Mucosa of rectum (tissue), 2 donors: ENCODE measurements at regions not wholly inside any gene's neighbourhood (a gene's known extent, or its start where the extent isn't known, plus 50 kb on each side); places are given as distances from the start of the nearest gene placed in this dataset.
"Not testable (repeated sequence)": the region's sequence is repeated elsewhere in the genome, so short reads cannot be mapped to it uniquely, and the experiment has no call there.

ENCODE experiments used
- H3K27ac ChIP-seq, 2 donors: one replicate each; pipeline ENCODE4 v1.7.0; 2013; ENCODE audit warnings: inconsistent platforms in 2 of 2, low read depth in 2 of 2, low read length in 2 of 2
- H3K27me3 ChIP-seq, 2 donors: one replicate each; pipeline ENCODE4 v1.7.0; 2013; ENCODE audit warnings: low read length in 2 of 2; ENCODE audit not compliant: control insufficient read depth in 2 of 2, insufficient read depth in 2 of 2
- H3K36me3 ChIP-seq, 2 donors: one replicate each; pipeline ENCODE4 v1.7.0; 2013; ENCODE audit warnings: low read length in 2 of 2; ENCODE audit not compliant: control insufficient read depth in 2 of 2, insufficient read depth in 2 of 2
- H3K4me1 ChIP-seq, 2 donors: one replicate each; pipeline ENCODE4 v1.7.0; 2013; ENCODE audit warnings: low read length in 2 of 2, mild to moderate bottlenecking in 1 of 2; ENCODE audit not compliant: control insufficient read depth in 2 of 2, insufficient read depth in 2 of 2
- H3K4me3 ChIP-seq, 2 donors: one replicate each; pipeline ENCODE4 v1.7.0; 2013; ENCODE audit warnings: low read length in 2 of 2
- H3K9ac ChIP-seq, 2 donors: one replicate each; pipeline ENCODE4 v1.7.0; 2013; ENCODE audit warnings: low read length in 2 of 2, low read depth in 1 of 2, mild to moderate bottlenecking in 1 of 2
- H3K9me3 ChIP-seq, 2 donors: one replicate each; pipeline ENCODE4 v1.7.0; 2013; ENCODE audit warnings: low read length in 2 of 2; ENCODE audit not compliant: control insufficient read depth in 2 of 2
- donor health status: healthy.
- donor health status: Normal muscosa, but diverticular disease.

DNA sequence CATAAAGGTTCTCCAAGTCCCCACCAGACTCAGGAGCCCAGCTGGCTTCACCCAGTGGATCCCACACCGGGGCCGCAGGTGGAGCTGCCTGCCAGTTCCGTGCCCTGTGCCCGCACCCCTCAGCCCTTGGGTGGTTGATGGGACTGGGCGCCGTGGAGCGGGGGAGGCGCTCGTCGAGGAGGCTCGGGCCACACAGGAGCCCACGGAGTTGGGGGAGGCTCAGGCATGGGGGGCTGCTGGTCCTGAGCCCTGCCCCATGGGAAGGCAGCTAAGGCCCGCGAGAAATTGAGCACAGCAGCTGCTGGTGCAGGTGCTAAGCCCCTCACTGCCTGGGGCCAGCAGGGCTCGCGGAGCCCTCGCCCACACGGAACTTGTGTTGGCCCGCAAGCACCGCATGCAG is 234.4 kb upstream of the HSF2 start:
- H3K27ac ChIP-seq, result no peak overlapping the region
- H3K9ac ChIP-seq, result no peak overlapping the region
- no peaks in the 10 kb centered on the region for H3K36me3 ChIP-seq
- no peaks in the 10 kb centered on the region for H3K9me3 ChIP-seq
- H3K27me3 ChIP-seq, result no peaks in the 10 kb centered on the region
- no peaks in the 10 kb centered on the region for H3K4me1 ChIP-seq
- no peak overlapping the region for H3K4me3 ChIP-seq

DNA sequence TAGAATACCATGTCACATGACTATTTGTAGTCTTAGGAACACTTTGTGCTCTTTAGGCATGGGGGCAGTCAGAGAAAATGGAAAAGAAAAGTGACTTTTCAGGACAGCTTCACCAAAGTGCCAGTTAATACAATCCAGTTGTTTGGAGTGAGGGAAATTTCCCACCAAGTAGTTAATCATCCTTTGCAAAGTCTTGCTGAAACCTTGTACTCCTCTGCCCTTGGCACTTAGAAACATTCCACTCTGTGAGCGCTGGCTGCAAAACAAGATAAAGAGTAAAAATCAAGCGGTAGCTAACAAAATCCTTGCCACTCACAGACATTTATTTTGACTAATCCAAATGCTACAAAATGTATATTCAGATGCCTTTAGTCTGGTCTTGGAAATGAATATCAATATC is 229.2 kb upstream of the HSF2 start:
- Histone ChIP-seq H3K27ac (no peak overlapping the region), H3K4me1 (no peaks in the 10 kb centered on the region), H3K36me3 (no peaks in the 10 kb centered on the region), H3K27me3 (no peaks in the 10 kb centered on the region), H3K9me3 (no peaks in the 10 kb centered on the region), H3K4me3 (no peak overlapping the region), H3K9ac (no peak overlapping the region)

DNA sequence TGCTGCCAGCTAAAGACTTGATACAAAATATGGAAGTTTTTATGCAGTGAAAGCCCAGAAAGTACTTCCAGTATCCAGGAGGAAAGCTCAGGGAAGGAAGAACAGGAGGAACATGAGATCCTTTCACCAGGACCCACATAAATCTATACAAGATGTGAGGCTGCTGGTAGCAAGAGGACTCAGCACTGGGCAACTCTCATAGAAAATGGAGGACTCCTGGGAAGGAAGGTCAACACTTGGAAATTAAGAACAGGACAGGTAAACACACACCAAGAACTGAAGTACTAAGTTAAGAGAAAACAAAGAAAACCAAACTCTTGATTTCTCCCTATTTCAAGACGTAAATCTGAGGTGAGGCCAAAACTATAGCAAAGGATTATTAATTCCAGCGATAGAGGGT is 220.5 kb upstream of the HSF2 start:
- no peaks in the 10 kb centered on the region for H3K36me3 ChIP-seq
- no peaks in the 10 kb centered on the region for H3K27me3 ChIP-seq
- H3K9ac ChIP-seq, result no peak overlapping the region
- no peaks in the 10 kb centered on the region for H3K4me1 ChIP-seq
- H3K27ac ChIP-seq, result no peak overlapping the region
- H3K9me3 ChIP-seq, result no peaks in the 10 kb centered on the region
- no peak overlapping the region for H3K4me3 ChIP-seq

DNA sequence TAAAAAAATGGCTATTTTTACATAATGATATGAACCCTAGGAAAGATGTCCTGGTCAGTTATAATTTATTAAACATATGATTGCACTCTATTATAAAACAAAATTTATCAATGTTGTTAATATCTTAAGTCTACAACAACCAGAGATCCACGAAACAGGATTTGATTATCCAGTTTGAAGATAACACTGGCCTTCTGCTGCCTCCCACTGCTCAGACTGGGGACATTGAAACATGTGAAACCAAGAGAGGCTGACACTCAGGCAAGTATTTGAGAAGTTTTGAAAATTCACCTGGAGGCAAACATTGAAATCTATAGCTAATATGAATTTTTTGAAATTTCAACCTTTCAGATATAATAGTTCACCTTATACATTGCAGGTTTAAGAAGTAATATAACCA is 219.3 kb upstream of the HSF2 start:
- no peak overlapping the region for H3K27ac ChIP-seq
- no peaks in the 10 kb centered on the region for H3K36me3 ChIP-seq

DNA sequence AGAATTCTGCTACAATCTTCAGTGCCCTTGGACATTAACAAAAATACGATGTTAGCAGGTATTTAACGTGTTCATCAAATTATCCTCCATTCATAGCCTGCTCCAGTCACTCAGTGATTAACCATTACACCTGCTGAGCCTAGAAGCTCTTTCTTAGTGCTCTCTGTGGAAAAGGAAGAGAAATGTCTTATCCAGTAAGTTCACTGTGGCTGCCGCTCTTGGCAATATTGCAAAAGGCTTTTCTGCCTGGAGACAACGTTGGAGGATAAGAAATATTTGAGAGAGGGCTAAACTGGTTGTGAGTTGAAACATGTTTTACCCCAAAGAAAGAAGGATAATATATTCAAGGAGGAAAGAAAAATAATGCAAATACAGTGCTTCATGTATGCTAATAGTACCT is 217.4 kb upstream of the HSF2 start:
- H3K36me3 ChIP-seq, result no peaks in the 10 kb centered on the region
- no peak overlapping the region for H3K4me3 ChIP-seq
- no peak overlapping the region for H3K9ac ChIP-seq
- no peaks in the 10 kb centered on the region for H3K27me3 ChIP-seq
- H3K9me3 ChIP-seq, result no peaks in the 10 kb centered on the region
- H3K27ac ChIP-seq, result no peak overlapping the region
- H3K4me1 ChIP-seq, result no peaks in the 10 kb centered on the region

More for the DNA sequence above, 219.3 kb upstream of the HSF2 start:
- no peaks in the 10 kb centered on the region for H3K27me3 ChIP-seq
- H3K9ac ChIP-seq, result no peak overlapping the region
- no peaks in the 10 kb centered on the region for H3K9me3 ChIP-seq
- no peak overlapping the region for H3K4me3 ChIP-seq
- H3K4me1 ChIP-seq, result no peaks in the 10 kb centered on the region

DNA sequence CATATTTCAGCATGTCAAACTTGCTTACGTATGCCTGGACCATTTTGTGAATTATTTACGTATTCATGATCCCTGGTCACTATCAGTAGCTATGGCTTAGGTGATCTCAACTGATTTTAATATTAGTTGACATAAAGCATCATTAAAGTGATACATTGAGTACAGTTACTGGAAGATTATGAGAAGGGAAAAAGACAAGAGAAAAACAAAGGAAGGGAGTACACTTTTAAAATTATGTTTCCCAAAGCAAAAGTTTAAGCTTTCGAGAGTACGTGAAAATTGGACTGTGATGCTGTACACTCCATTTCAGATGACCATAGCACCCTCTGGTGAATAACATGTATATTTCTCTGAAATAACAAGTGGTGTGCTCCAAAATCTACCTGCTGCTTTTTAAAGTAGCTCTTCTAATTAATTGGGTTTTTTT is 215.0 kb upstream of the HSF2 start:
- Histone ChIP-seq H3K4me1 (no peaks in the 10 kb centered on the region), H3K36me3 (no peaks in the 10 kb centered on the region), H3K27me3 (no peaks in the 10 kb centered on the region), H3K9ac (no peak overlapping the region), H3K4me3 (no peak overlapping the region), H3K27ac (no peak overlapping the region), H3K9me3 (no peaks in the 10 kb centered on the region)

DNA sequence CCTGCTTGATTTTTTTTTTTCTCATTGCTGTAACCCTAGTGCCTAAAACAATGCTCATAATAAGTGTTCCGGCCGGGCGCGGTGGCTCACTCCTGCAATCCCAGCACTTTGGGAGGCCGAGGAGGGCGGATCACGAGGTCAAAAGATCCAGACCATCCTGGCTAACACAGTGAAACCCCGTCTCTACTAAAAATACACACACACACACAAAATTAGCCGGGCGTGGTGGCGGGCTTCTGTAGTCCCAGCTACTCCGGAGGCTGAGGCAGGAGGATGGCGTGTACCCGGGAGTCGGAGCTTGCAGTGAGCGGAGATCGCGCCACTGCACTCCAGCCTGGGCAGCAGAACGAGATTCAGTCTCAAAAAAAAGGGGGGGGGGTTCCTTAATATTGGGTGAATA is 214.0 kb upstream of the HSF2 start:
- not testable (repeated sequence) for H3K27ac ChIP-seq, H3K4me3 ChIP-seq, H3K9me3 ChIP-seq, H3K4me1 ChIP-seq, H3K9ac ChIP-seq, H3K36me3 ChIP-seq, H3K27me3 ChIP-seq

DNA sequence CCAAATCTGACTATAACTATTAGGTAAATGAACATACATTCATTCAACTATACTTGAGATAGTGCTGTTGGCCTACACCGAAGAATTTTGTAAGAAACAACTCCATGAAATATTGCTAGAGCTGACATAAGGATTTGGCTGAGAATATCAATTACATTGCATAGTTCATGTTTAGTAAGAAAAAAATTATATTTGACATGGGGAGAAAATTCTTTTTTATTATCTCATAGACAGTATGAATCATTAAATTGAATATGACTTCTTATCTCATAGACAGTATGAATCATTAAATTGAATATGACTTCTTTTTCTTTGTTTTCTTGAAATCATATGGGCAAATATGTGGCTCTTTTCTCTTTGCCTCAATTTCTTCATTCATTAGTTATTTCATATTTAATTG is 212.3 kb upstream of the HSF2 start:
- no peak overlapping the region for H3K27ac ChIP-seq
- no peak overlapping the region for H3K9ac ChIP-seq
- H3K27me3 ChIP-seq, result no peaks in the 10 kb centered on the region
- no peaks in the 10 kb centered on the region for H3K9me3 ChIP-seq
- H3K36me3 ChIP-seq, result no peaks in the 10 kb centered on the region
- H3K4me3 ChIP-seq, result no peak overlapping the region
- H3K4me1 ChIP-seq, result no peaks in the 10 kb centered on the region

DNA sequence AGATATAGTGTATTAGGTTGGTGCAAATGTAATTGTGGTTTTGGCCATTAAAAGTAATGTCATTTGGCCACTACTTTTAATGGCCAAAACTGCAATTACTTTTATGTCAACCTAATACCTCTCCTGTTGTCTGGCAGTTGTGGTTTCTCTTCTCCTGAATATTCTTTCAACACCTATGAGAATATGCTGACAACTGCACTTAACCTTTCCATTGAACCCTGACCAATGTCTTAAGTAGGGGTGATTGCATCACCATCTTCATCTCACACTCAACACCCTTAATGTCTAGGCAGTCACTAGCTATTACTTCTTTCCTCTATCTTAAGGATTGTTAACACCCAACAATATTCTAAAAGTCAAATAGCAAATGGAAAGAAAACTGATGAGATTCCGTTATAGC is 200.5 kb upstream of the HSF2 start:
- no peak overlapping the region for H3K27ac ChIP-seq
- no peaks in the 10 kb centered on the region for H3K9me3 ChIP-seq
- H3K4me3 ChIP-seq, result no peak overlapping the region
- no peaks in the 10 kb centered on the region for H3K4me1 ChIP-seq
- H3K27me3 ChIP-seq, result no peaks in the 10 kb centered on the region
- H3K9ac ChIP-seq, result no peak overlapping the region
- no peaks in the 10 kb centered on the region for H3K36me3 ChIP-seq

DNA sequence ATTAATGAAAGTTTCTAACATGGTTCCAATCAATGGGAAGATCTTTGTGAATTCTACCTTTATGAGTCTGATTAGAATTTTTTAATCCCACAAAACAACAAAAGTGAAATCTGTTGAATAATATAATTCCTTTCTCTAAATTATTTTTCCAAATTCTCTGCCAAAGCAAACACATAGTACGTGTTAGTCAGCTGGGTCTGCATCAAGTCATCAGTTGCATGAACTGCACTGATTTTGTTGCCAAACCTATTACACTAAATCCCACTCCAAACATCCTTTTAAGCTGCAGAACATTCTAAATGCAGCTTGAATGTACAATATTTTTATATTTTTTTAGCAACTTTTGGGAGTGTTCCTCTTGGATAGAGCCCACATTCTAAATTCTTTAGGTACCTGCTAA is 199.0 kb upstream of the HSF2 start:
- H3K36me3 ChIP-seq, result no peaks in the 10 kb centered on the region
- H3K27me3 ChIP-seq, result no peaks in the 10 kb centered on the region
- H3K27ac ChIP-seq, result no peak overlapping the region
- H3K4me3 ChIP-seq, result no peak overlapping the region
- no peaks in the 10 kb centered on the region for H3K9me3 ChIP-seq
- no peak overlapping the region for H3K9ac ChIP-seq
- H3K4me1 ChIP-seq, result no peaks in the 10 kb centered on the region

DNA sequence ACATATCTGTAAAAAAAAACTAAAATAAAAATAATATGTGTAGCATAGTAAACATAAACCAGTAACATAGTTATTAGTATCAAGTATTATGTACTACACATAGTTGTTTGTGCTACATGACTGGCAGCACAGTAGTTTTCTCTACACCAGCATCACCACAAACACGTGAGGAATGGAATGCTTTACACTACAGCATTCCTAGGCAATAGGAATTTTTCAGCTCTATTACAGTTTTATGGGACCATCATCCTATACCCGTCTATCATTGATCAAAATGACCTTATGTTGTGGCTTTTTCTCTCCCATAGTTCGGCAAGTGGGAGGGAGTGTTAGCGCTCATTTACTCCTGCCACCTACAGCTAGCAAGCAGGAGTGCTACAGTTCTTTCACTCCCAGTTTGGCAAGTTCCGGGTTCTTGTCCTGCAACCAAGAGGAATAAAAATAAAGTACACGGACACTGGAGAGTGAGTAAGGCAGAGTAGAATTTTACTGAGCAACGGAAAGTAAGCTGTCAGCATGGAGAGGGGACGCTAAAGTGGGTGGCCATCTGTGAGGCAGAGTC is 196.8 kb upstream of the HSF2 start:
- H3K27ac ChIP-seq, result no peak overlapping the region
- H3K9me3 ChIP-seq, result no peaks in the 10 kb centered on the region
- no peaks in the 10 kb centered on the region for H3K27me3 ChIP-seq
- H3K4me3 ChIP-seq, result no peak overlapping the region
- H3K9ac ChIP-seq, result no peak overlapping the region
- no peaks in the 10 kb centered on the region for H3K36me3 ChIP-seq
- H3K4me1 ChIP-seq, result no peaks in the 10 kb centered on the region
